ENCODE measurements at regions not wholly inside any gene's neighbourhood (a gene's known extent, or its start where the extent isn't known, plus 50 kb on each side); places are given as distances from the start of the nearest gene placed in this dataset.

DNA sequence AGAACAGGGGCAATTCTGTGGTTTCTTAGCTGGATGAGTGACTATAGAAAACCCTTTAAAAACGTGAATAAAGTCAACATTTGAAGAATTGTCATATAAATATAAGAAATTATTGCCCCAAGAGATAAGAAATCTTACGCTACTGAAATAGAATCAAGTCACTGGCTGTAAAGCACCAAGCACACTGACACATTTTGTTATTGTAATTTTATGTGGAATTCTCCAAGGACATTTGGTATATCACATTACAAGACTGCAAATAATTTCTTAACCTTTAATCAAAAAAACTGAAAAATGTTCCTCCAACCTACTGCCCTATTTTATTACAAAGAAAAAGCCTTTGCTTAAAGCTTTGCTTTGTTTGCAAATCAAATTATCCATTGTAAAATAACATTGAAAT is 383.3 kb downstream of the IPMK start:
- TF ChIP-seq, protein P1, sequence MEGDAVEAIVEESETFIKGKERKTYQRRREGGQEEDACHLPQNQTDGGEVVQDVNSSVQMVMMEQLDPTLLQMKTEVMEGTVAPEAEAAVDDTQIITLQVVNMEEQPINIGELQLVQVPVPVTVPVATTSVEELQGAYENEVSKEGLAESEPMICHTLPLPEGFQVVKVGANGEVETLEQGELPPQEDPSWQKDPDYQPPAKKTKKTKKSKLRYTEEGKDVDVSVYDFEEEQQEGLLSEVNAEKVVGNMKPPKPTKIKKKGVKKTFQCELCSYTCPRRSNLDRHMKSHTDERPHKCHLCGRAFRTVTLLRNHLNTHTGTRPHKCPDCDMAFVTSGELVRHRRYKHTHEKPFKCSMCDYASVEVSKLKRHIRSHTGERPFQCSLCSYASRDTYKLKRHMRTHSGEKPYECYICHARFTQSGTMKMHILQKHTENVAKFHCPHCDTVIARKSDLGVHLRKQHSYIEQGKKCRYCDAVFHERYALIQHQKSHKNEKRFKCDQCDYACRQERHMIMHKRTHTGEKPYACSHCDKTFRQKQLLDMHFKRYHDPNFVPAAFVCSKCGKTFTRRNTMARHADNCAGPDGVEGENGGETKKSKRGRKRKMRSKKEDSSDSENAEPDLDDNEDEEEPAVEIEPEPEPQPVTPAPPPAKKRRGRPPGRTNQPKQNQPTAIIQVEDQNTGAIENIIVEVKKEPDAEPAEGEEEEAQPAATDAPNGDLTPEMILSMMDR (IDR thresholded peaks at IDR 0.05): no peak
- no peak for TF ChIP-seq POLR2A (IDR thresholded peaks at IDR 0.05)

All from stomach (tissue), 4 donors.